Psoas muscle (tissue), 7 donors: ENCODE measurements at regions not wholly inside any gene's neighbourhood (a gene's known extent, or its start where the extent isn't known, plus 50 kb on each side); places are given as distances from the start of the nearest gene placed in this dataset.

Experiments used
- ATAC-seq, 4 donors: fragments of 200-7000 bp; cut with Tn5 transposase; one replicate each; pipeline ENCODE4 v1.9.1; 2020; ENCODE audit warnings: moderate library complexity in 3 of 4, mild to moderate bottlenecking in 2 of 4
- DNase-seq, 2 donors: peaks; one replicate each; pipeline ENCODE4 v3.0.0-alpha.2; 2020
- H3K27ac ChIP-seq: fragments of 200-600 bp; one replicate; pipeline ENCODE4 v1.8.0; 2022
- H3K27me3 ChIP-seq, 3 donors: fragments of 200-600 bp in 1 of 3; one replicate each; pipeline versions ENCODE4 v1.6.1 to v1.8.0; 2013 to 2022; ENCODE audit warnings: low read length in 2 of 3, mild to moderate bottlenecking in 2 of 3, moderate library complexity in 1 of 3; ENCODE audit not compliant: insufficient read depth in 3 of 3
- H3K36me3 ChIP-seq, 2 donors: fragments of 200-600 bp in 1 of 2; one replicate each; pipeline versions ENCODE4 v1.6.1 to v1.8.0; 2013 to 2022; ENCODE audit warnings: low read depth in 1 of 2, mild to moderate bottlenecking in 1 of 2, moderate library complexity in 1 of 2; ENCODE audit not compliant: insufficient read depth in 1 of 2
- H3K4me1 ChIP-seq: fragments of 200-600 bp; one replicate; pipeline ENCODE4 v1.8.0; 2022
- H3K4me3 ChIP-seq: fragments of 200-600 bp; one replicate; pipeline ENCODE4 v1.8.0; 2022; ENCODE audit warnings: mild to moderate bottlenecking
- H3K9me3 ChIP-seq: fragments of 200-600 bp; one replicate; pipeline ENCODE4 v1.8.0; 2022
- CTCF ChIP-seq: fragments of 200-600 bp; IDR thresholded peaks from one replicate; pipeline ENCODE4 v1.8.0; 2022; ENCODE audit warnings: antibody characterized with exemption
- WGBS, 3 donors: extraction: QIAGEN DNeasy Blood & Tissue Kit; methylation state at CpG; one replicate each; pipeline versions ENCODE4 v1.1.6 to v1.1.7; 2013; 5-methylcytosine and 5-hydroxymethylcytosine counted together
- intact Hi-C, 2 donors: fragments of 100-400 bp; cut with DNase I; formaldehyde crosslinking; loops; one replicate each; pipeline versions ENCODE4 v1.11.0 to v1.14.2; 2022
- donor health status: healthy with polysubstance abuse.
- donor health status: DM: no; HTN: no; CAD: no; lungs with moderate emphysema.
- donor health status: Bipolar disorder and iron deficiency.
- donor health status: healthy.
- donor health status: DM: yes; HTN: yes; CAD: no.
- donor health status: DM: no; HTN: no; CAD: no.
- donor health status: DM: yes; HTN: yes; CAD: no.

- no peak overlapping the region for H3K27ac ChIP-seq
- no peaks in the 10 kb centered on the region for H3K27me3 ChIP-seq
- no peaks in the 10 kb centered on the region for H3K36me3 ChIP-seq
- DNase-seq (no peak), ATAC-seq (no peak)
- no peak overlapping the region for H3K4me3 ChIP-seq
- intact Hi-C loops, result no loop called here
- no peaks in the 10 kb centered on the region for H3K4me1 ChIP-seq
- no peaks in the 10 kb centered on the region for H3K9me3 ChIP-seq
- 34 to 40% (median 34%) methylated on average over 9 of the region's 9 CpGs for WGBS, 3 donors
- no peak for TF ChIP-seq CTCF
Observed at GRCh38 chr5:9834871-9835770, 205.0 kb upstream of the TAS2R1 start.

- no peaks in the 10 kb centered on the region for H3K9me3 ChIP-seq
- ATAC-seq (no peak), DNase-seq (no peak)
- WGBS, 3 donors, result 58 to 81% (median 76%) methylated on average over 6 of the region's 6 CpGs
- no peak for TF ChIP-seq CTCF
- no peak overlapping the region for H3K4me3 ChIP-seq
- intact Hi-C loops, result no loop called here
- no peaks in the 10 kb centered on the region for H3K27me3 ChIP-seq
- no peak overlapping the region for H3K27ac ChIP-seq
- no peaks in the 10 kb centered on the region for H3K36me3 ChIP-seq
- no peaks in the 10 kb centered on the region for H3K4me1 ChIP-seq
Observed at GRCh38 chr5:9833871-9834270, 203.7 kb upstream of the TAS2R1 start.

DNA sequence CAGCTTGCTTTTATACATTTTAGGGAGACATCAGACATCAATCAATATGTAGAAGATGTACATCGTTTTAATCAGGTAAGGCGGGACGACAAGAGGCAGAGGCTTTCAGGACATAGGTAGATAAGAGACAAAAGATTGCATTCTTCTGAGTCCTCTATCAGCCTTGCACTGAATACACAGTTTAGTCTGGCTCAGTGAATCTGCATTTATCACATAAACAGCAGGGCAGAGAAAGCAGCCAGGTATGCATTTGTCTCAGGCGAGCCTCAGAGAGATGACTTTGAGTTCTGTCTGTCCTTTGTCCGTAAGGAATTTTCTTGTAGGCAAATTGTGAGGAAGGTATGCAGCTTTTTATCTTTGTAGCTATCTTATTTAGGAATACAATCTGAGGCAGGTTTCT lies 202.8 kb upstream of the TAS2R1 start:
- DNase-seq (no peak), ATAC-seq (no peak)
- Histone ChIP-seq H3K4me1 (no peaks in the 10 kb centered on the region), H3K27me3 (no peaks in the 10 kb centered on the region), H3K36me3 (no peaks in the 10 kb centered on the region), H3K27ac (no peak overlapping the region), H3K9me3 (no peaks in the 10 kb centered on the region), H3K4me3 (no peak overlapping the region)
- intact Hi-C loops, result no loop called here
- WGBS, 3 donors, result 89 to 93% (median 89%) methylated on average over 5 of the region's 5 CpGs
- TF ChIP-seq CTCF, result no peak

DNA sequence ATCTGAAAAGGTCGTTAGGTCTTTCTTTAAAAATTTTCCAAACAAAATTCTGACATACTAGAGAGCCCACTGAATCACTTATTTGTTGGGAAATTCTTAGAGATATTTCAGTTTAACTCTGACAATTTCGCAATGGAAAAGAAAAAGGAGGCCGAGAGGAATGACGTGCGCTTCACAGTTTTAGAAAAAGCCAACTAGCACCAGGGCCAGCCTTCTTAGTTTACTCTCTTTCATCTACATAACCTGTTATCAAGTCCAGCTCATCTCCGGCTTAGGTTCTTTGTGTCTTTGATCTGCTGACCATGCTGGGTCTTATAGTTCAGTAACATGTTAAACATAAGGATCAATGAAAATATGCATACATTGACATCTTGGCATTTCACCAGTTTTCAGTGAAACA lies 201.7 kb upstream of the TAS2R1 start:
- H3K9me3 ChIP-seq, result no peaks in the 10 kb centered on the region
- TF ChIP-seq CTCF, result no peak
- ATAC-seq (no peak), DNase-seq (no peak)
- H3K4me3 ChIP-seq, result no peak overlapping the region
- no peaks in the 10 kb centered on the region for H3K27me3 ChIP-seq
- intact Hi-C loops, result no loop called here
- no peak overlapping the region for H3K27ac ChIP-seq
- WGBS, 3 donors, result 91 to 95% (median 95%) methylated on average over 6 of the region's 6 CpGs
- H3K36me3 ChIP-seq, result no peaks in the 10 kb centered on the region
- H3K4me1 ChIP-seq, result no peaks in the 10 kb centered on the region

DNA sequence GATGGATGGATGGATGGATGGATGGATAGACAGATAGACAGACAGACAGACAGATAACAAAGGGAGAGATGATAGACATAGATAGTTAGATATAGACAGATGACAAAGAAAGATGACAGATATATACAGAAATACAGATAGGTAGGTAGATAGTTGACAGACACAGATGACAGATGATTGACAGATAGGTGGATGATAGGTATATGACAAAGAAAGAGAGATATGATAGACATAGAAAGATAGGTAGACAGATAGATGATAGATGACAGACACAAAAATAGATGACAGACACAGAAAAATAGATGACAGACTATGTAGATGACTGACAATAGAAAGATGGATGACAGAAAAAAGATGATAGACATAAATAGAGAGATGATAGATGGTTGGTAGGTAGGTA lies 200.0 kb upstream of the TAS2R1 start:
- Histone ChIP-seq H3K4me1 (no peaks in the 10 kb centered on the region), H3K27me3 (no peaks in the 10 kb centered on the region), H3K4me3 (no peak overlapping the region), H3K9me3 (no peaks in the 10 kb centered on the region), H3K27ac (no peak overlapping the region), H3K36me3 (no peaks in the 10 kb centered on the region)
- TF ChIP-seq CTCF, result no peak
- DNase-seq (no peak), ATAC-seq (no peak)
- intact Hi-C loops, result no loop called here
